ENCODE measurements at regions not wholly inside any gene's neighbourhood (a gene's known extent, or its start where the extent isn't known, plus 50 kb on each side); places are given as distances from the start of the nearest gene placed in this dataset.
"Not testable (repeated sequence)": the region's sequence is repeated elsewhere in the genome, so short reads cannot be mapped to it uniquely, and the experiment has no call there.

- DNase-seq = no peak
Observed at GRCh38 chr13:111479412-111479811, 159.0 kb downstream of the TEX29 start.

GRCh38 chr13:111480503-111480902, 160.1 kb downstream of the TEX29 start:
- DNase-seq = no peak

- no peak for DNase-seq
Observed at GRCh38 chr13:111480976-111481375, 160.5 kb downstream of the TEX29 start.

- no peak for DNase-seq
Observed at GRCh38 chr13:111482126-111482525, 161.7 kb downstream of the TEX29 start.

GRCh38 chr13:111482806-111483620, 162.6 kb downstream of the TEX29 start:
- DNase-seq = no peak

GRCh38 chr13:111483621-111483987, 163.2 kb downstream of the TEX29 start:
- DNase-seq = no peak

GRCh38 chr13:111484141-111484925, 163.9 kb downstream of the TEX29 start:
- DNase-seq = no peak

GRCh38 chr13:111484959-111485358, 164.5 kb downstream of the TEX29 start:
- no peak for DNase-seq

GRCh38 chr13:111485491-111486250, 165.2 kb downstream of the TEX29 start:
- DNase-seq = no peak

GRCh38 chr13:111486331-111486730, 165.9 kb downstream of the TEX29 start:
- no peak for DNase-seq

GRCh38 chr13:111486801-111487200, 166.4 kb downstream of the TEX29 start:
- no peak for DNase-seq

GRCh38 chr13:111488486-111489132, 168.2 kb downstream of the TEX29 start:
- no peak for DNase-seq

GRCh38 chr13:111489301-111489700, 168.9 kb downstream of the TEX29 start:
- DNase-seq = no peak

- no peak for DNase-seq
Observed at GRCh38 chr13:111490611-111491010, 170.2 kb downstream of the TEX29 start.

GRCh38 chr13:111491021-111491420, 170.6 kb downstream of the TEX29 start:
- DNase-seq = no peak

GRCh38 chr13:111491659-111492058, 171.2 kb downstream of the TEX29 start:
- no peak for DNase-seq

- no peak for DNase-seq
Observed at GRCh38 chr13:111492341-111492950, 172.0 kb downstream of the TEX29 start.

GRCh38 chr13:111492958-111493357, 172.5 kb downstream of the TEX29 start:
- no peak for DNase-seq

GRCh38 chr13:111493468-111493867, 173.0 kb downstream of the TEX29 start:
- no peak for DNase-seq

GRCh38 chr13:111494641-111495040, 174.2 kb downstream of the TEX29 start:
- DNase-seq = no peak

GRCh38 chr13:111501596-111502535, 181.4 kb downstream of the TEX29 start:
- not testable (repeated sequence) for DNase-seq
